Colonic mucosa (tissue), 4 donors: ENCODE measurements at regions not wholly inside any gene's neighbourhood (a gene's known extent, or its start where the extent isn't known, plus 50 kb on each side); places are given as distances from the start of the nearest gene placed in this dataset.

Source experiments
- DNase-seq: peaks from one replicate; pipeline ENCODE4 v3.0.0-alpha.2; 2020
- H3K27ac ChIP-seq: fragments of 200-600 bp; one replicate; pipeline ENCODE4 v1.8.0; 2021
- H3K27me3 ChIP-seq: fragments of 200-600 bp; one replicate; pipeline ENCODE4 v1.8.0; 2021
- H3K36me3 ChIP-seq: fragments of 200-600 bp; one replicate; pipeline ENCODE4 v1.8.0; 2021
- H3K4me1 ChIP-seq: fragments of 200-600 bp; one replicate; pipeline ENCODE4 v1.8.0; 2021; ENCODE audit warnings: mild to moderate bottlenecking
- H3K4me3 ChIP-seq: fragments of 200-600 bp; one replicate; pipeline ENCODE4 v1.8.0; 2021
- H3K9ac ChIP-seq, 2 donors: one replicate each; pipeline ENCODE4 v1.7.0; 2013; ENCODE audit warnings: control low read depth in 2 of 2, low read depth in 2 of 2, low read length in 2 of 2
- H3K9me3 ChIP-seq: fragments of 200-600 bp; one replicate; pipeline ENCODE4 v1.8.0; 2021
- intact Hi-C: fragments of 100-400 bp; cut with DNase I; formaldehyde crosslinking; loops from one replicate; pipeline ENCODE4 v1.14.1; 2022
- TF ChIP-seq, protein P1 (sequence below): fragments of 200-600 bp; IDR thresholded peaks from one replicate; pipeline ENCODE4 v1.8.0; 2022; ENCODE audit warnings: antibody characterized with exemption, mild to moderate bottlenecking
- donor health status: healthy.
- donor health status: DM: no; HTN: no; CAD: no.
- donor health status: DM: no; HTN: no; CAD: no.

DNA sequence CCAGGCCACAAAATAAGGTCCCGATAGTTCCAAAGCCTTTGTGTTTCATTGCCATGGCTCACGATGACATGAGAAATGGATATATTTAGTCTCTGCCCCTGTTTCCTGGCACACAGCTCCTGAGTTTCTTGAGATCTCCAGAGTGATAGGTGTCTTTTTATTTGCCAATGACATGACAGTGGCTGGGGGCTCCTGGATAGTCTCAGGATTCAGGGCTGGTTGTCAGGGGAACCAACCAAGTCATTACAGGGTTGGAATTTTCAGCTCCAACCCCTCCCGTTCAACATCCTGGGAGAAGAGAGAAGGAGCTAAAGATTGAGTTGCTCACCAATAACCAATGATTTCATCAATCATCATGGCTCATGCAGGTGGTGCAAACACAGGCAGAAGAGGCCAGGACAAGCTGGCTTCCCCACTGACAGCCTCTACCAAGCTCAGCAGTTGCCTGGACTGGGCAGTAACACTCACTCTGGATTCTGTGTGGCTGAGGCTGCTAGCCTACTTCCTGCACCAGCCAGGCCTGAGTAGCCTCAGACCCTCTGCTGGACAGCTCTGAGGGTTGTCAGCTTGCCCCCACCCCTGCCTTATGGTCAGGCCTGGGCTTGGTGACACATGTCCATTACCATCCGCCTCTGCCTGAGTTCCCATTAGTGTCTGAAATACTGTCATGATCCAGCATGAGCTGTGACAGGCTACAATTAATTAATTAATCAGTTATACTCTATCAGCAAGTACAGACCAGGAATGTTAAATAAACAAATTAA, 534.4 kb upstream of the CDH5 start:
- H3K27me3 ChIP-seq: no peaks in the 10 kb centered on the region
- no peaks in the 10 kb centered on the region for H3K36me3 ChIP-seq
- no peaks in the 10 kb centered on the region for H3K4me1 ChIP-seq
- H3K4me3 ChIP-seq: no peak overlapping the region
- no peak for DNase-seq
- intact Hi-C loops: no loop called here
- H3K9ac ChIP-seq: no peak overlapping the region
- no peaks in the 10 kb centered on the region for H3K9me3 ChIP-seq
- no peak overlapping the region for H3K27ac ChIP-seq
- TF ChIP-seq, protein P1, sequence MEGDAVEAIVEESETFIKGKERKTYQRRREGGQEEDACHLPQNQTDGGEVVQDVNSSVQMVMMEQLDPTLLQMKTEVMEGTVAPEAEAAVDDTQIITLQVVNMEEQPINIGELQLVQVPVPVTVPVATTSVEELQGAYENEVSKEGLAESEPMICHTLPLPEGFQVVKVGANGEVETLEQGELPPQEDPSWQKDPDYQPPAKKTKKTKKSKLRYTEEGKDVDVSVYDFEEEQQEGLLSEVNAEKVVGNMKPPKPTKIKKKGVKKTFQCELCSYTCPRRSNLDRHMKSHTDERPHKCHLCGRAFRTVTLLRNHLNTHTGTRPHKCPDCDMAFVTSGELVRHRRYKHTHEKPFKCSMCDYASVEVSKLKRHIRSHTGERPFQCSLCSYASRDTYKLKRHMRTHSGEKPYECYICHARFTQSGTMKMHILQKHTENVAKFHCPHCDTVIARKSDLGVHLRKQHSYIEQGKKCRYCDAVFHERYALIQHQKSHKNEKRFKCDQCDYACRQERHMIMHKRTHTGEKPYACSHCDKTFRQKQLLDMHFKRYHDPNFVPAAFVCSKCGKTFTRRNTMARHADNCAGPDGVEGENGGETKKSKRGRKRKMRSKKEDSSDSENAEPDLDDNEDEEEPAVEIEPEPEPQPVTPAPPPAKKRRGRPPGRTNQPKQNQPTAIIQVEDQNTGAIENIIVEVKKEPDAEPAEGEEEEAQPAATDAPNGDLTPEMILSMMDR: no peak

DNA sequence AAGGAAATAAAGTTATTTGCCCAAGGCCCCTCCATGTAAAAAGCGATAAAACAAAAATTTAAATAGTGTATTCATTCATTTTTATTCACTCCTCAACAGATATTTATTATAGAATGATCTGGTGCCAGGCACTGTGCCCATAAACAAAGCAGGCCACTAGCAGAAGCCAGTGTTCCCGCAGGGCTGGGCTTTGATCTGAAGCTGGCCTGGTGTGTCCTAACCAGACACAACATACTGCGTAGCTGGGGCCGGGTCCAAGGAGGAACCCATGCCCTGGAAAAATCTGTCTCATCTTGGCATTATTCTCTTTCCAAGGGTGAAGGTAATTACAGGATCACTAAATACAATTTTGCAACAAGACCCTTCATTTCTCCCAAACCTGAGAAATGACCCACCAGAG, 537.4 kb upstream of the CDH5 start:
- Histone ChIP-seq H3K27me3 (no peaks in the 10 kb centered on the region), H3K9ac (no peak overlapping the region), H3K27ac (no peak overlapping the region), H3K4me3 (no peak overlapping the region), H3K9me3 (no peaks in the 10 kb centered on the region), H3K36me3 (no peaks in the 10 kb centered on the region), H3K4me1 (no peaks in the 10 kb centered on the region)
- TF ChIP-seq, protein P1: no peak
- no peak for DNase-seq
- intact Hi-C loops: no loop called here

DNA sequence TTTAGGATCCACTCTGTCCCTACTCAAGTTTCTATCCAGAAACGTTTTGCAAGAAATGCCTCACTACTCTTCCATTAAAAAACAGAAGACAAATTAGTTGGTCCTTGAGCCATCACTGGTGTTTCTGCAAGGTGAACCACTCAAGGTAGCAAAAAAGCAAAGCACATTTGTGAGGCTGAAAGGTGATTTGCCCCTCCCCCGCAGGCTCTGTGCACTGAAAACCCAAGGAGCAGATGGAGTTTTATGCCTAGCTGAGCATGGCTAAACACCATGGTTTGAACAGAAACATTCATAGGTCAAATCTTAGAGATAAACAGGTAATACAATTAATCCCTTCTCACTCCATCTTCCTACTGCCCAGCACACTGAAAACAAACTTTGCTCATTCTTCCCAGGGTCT, 538.2 kb upstream of the CDH5 start:
- no peaks in the 10 kb centered on the region for H3K9me3 ChIP-seq
- no peak overlapping the region for H3K9ac ChIP-seq
- no peaks in the 10 kb centered on the region for H3K36me3 ChIP-seq
- no peak overlapping the region for H3K4me3 ChIP-seq
- TF ChIP-seq, protein P1: no peak
- H3K27me3 ChIP-seq: no peaks in the 10 kb centered on the region
- intact Hi-C loops: no loop called here
- no peaks in the 10 kb centered on the region for H3K4me1 ChIP-seq
- no peak for DNase-seq
- no peak overlapping the region for H3K27ac ChIP-seq

DNA sequence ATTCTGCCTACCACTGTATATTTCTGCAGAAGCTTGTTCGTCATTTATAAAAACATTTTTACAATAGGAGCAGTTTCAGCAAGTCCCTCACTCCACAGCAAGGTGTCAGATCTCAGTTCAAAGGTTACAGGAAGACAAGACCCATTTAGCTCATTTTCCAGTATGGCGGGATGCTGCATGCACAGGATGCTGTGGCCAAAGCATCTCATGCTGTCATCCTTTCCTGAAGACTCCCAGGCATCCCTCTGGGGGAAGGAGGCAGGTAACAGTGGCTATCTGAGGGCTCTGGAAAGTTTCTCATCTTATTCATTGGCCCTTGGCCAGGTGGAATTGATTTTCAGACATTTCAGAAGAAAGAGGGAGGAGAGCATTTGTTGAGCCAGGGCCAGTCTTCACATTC, 539.3 kb upstream of the CDH5 start:
- intact Hi-C loops: no loop called here
- no peaks in the 10 kb centered on the region for H3K36me3 ChIP-seq
- TF ChIP-seq, protein P1: no peak
- H3K27ac ChIP-seq: no peak overlapping the region
- no peaks in the 10 kb centered on the region for H3K4me1 ChIP-seq
- no peaks in the 10 kb centered on the region for H3K27me3 ChIP-seq
- H3K9me3 ChIP-seq: no peaks in the 10 kb centered on the region
- no peak overlapping the region for H3K9ac ChIP-seq
- no peak overlapping the region for H3K4me3 ChIP-seq
- no peak for DNase-seq

DNA sequence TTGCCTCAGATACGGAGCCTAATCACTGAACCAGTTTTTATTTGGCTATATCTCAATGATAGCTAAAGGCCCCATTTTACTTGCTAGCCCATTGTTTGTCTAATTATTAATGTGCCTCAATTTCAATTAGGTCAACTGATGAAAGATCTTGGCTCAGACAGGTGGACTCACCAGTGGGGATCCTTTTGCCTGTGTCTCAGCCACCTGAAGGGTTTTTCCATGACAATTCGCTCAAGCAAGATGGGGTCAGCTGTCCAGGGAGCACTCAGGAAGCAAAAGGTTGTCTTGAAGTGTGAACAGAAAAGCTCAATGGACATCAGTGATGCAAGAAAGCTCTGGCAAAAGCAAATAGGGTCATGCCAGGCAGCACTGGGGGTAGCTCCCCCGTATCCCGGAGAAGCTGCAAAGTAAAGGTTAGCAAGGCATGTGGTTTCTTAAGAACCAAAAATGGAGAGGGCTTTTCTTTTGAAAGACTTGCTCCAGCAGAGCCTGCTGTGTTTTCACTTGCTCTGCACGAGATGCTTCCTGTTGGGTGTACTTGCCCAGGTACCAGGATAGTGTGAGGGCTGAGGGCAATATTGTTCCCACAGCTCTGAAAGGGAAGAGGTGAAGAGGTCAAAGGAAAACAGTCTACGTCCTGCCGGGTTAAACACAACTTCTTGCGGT, 541.2 kb upstream of the CDH5 start:
- no peak overlapping the region for H3K9ac ChIP-seq
- no peaks in the 10 kb centered on the region for H3K9me3 ChIP-seq
- no peak overlapping the region for H3K4me3 ChIP-seq
- DNase-seq: no peak
- no peaks in the 10 kb centered on the region for H3K27me3 ChIP-seq
- H3K4me1 ChIP-seq: no peaks in the 10 kb centered on the region
- intact Hi-C loops: no loop called here
- no peaks in the 10 kb centered on the region for H3K36me3 ChIP-seq
- H3K27ac ChIP-seq: no peak overlapping the region
- TF ChIP-seq, protein P1: no peak
